Inflammatory macrophage treated with lipopolysaccharide for 4 hours (primary cell): ENCODE measurements at regions not wholly inside any gene's neighbourhood (a gene's known extent, or its start where the extent isn't known, plus 50 kb on each side); places are given as distances from the start of the nearest gene placed in this dataset.
"Not testable (repeated sequence)": the region's sequence is repeated elsewhere in the genome, so short reads cannot be mapped to it uniquely, and the experiment has no call there.

Source experiments
- DNase-seq: peaks from one replicate; pipeline ENCODE4 v3.0.0-alpha.2; 2020

GRCh38 chr9:109986521-109986991 lies 206.6 kb downstream of the PALM2AKAP2 start:
- DNase-seq: no peak

- no peak for DNase-seq
Observed at GRCh38 chr9:109989296-109989695, 209.3 kb downstream of the PALM2AKAP2 start.

- no peak for DNase-seq
Observed at GRCh38 chr9:109990541-109990940, 210.5 kb downstream of the PALM2AKAP2 start.

- DNase-seq: no peak
Observed at GRCh38 chr9:109992293-109992692, 212.3 kb downstream of the PALM2AKAP2 start.

GRCh38 chr9:109993250-109993978 lies 213.4 kb downstream of the PALM2AKAP2 start:
- DNase-seq: no peak

- no peak for DNase-seq
Observed at GRCh38 chr9:109994141-109994540, 213.8 kb downstream of the C9orf152 start.

GRCh38 chr9:109996936-109997580 lies 210.9 kb downstream of the C9orf152 start:
- DNase-seq: no peak

GRCh38 chr9:109997682-109998081 lies 210.3 kb downstream of the C9orf152 start:
- DNase-seq: no peak

- DNase-seq: not testable (repeated sequence)
Observed at GRCh38 chr9:110005521-110005920, 202.4 kb downstream of the C9orf152 start.

GRCh38 chr9:110006657-110007056 lies 201.3 kb downstream of the C9orf152 start:
- DNase-seq: no peak

GRCh38 chr9:110007477-110008270 lies 200.3 kb downstream of the C9orf152 start:
- DNase-seq: no peak

GRCh38 chr9:110008663-110009062 lies 199.3 kb downstream of the C9orf152 start:
- no peak for DNase-seq

- DNase-seq: no peak
Observed at GRCh38 chr9:110011628-110012320, 196.2 kb downstream of the C9orf152 start.

- DNase-seq: no peak
Observed at GRCh38 chr9:110013064-110013463, 194.9 kb downstream of the C9orf152 start.

GRCh38 chr9:110015759-110016158 lies 192.2 kb downstream of the C9orf152 start:
- no peak for DNase-seq

- DNase-seq: no peak
Observed at GRCh38 chr9:110016340-110016739, 191.6 kb downstream of the C9orf152 start.

GRCh38 chr9:110020216-110020615 lies 187.7 kb downstream of the C9orf152 start:
- peak; percentile 52 for DNase-seq

- DNase-seq: peak; percentile 94
Observed at GRCh38 chr9:110021891-110022290, 186.1 kb downstream of the C9orf152 start.

- DNase-seq: not testable (repeated sequence)
Observed at GRCh38 chr9:110023221-110023620, 184.7 kb downstream of the C9orf152 start.

GRCh38 chr9:110025551-110026170 lies 182.3 kb downstream of the C9orf152 start:
- no peak for DNase-seq

- no peak for DNase-seq
Observed at GRCh38 chr9:110027671-110028081, 180.3 kb downstream of the C9orf152 start.

- DNase-seq: no peak
Observed at GRCh38 chr9:110028271-110028670, 179.7 kb downstream of the C9orf152 start.
